Astrocyte (in vitro differentiated cells and primary cell): ENCODE measurements at regions not wholly inside any gene's neighbourhood (a gene's known extent, or its start where the extent isn't known, plus 50 kb on each side); places are given as distances from the start of the nearest gene placed in this dataset.

Experiments used
- DNase-seq: peaks from one replicate; pipeline ENCODE4 v3.0.0-alpha.2; 2010; ENCODE audit warnings: low read depth
- FAIRE-seq: peaks from 2 replicates; lab custom pipeline; 2011; peaks lifted over from hg19 to GRCh38; lab: Jason Lieb, UNC
- H2AFZ ChIP-seq: 2 replicates; pipeline ENCODE4 v1.6.0; 2012; ENCODE audit warnings: low read depth, low read length, inconsistent platforms
- H3K27ac ChIP-seq: 2 replicates; pipeline ENCODE4 v1.5.1; 2011; ENCODE audit warnings: low read depth, low read length, inconsistent platforms
- H3K27me3 ChIP-seq: 2 replicates; pipeline ENCODE4 v1.6.0; 2011; ENCODE audit warnings: low read length, inconsistent platforms; ENCODE audit not compliant: insufficient read depth
- H3K36me3 ChIP-seq: 2 replicates; pipeline ENCODE4 v1.5.1; 2011; ENCODE audit warnings: low read length, inconsistent platforms; ENCODE audit not compliant: insufficient read depth
- H3K4me1 ChIP-seq: 2 replicates; pipeline ENCODE4 v1.5.1; 2011; ENCODE audit warnings: low read length, inconsistent platforms; ENCODE audit not compliant: insufficient read depth
- H3K4me2 ChIP-seq: 2 replicates; pipeline ENCODE4 v1.6.0; 2012; ENCODE audit warnings: low read length, inconsistent platforms
- H3K4me3 ChIP-seq: 2 replicates; pipeline ENCODE4 v1.5.1; 2011; ENCODE audit warnings: low read depth, mild to moderate bottlenecking, low read length, inconsistent platforms; ENCODE audit not compliant: insufficient read depth
- H3K79me2 ChIP-seq: 2 replicates; pipeline ENCODE4 v1.6.0; 2012; ENCODE audit warnings: mild to moderate bottlenecking, low read length, inconsistent platforms; ENCODE audit not compliant: insufficient read depth
- H3K9ac ChIP-seq: 2 replicates; pipeline ENCODE4 v1.6.0; 2012; ENCODE audit warnings: mild to moderate bottlenecking, low read length, inconsistent platforms
- H3K9me3 ChIP-seq: 2 replicates; pipeline ENCODE4 v1.5.1; 2012; ENCODE audit warnings: low read depth, mild to moderate bottlenecking, low read length, inconsistent platforms; ENCODE audit not compliant: insufficient read depth
- H4K20me1 ChIP-seq: 2 replicates; pipeline ENCODE4 v1.6.0; 2012; ENCODE audit warnings: low read length, inconsistent platforms; ENCODE audit not compliant: insufficient read depth
- H3K27ac Mint-ChIP-seq: one replicate; pipeline ENCODE4 v1.8.0; 2021; ENCODE audit warnings: mild to moderate bottlenecking, mixed read lengths; ENCODE audit not compliant: unreplicated experiment
- H3K27me3 Mint-ChIP-seq: one replicate; pipeline ENCODE4 v1.8.0; 2021; ENCODE audit warnings: low read depth, mixed read lengths; ENCODE audit not compliant: unreplicated experiment
- H3K36me3 Mint-ChIP-seq: one replicate; pipeline ENCODE4 v1.8.0; 2021; ENCODE audit warnings: low read depth, mixed read lengths; ENCODE audit not compliant: unreplicated experiment
- H3K4me1 Mint-ChIP-seq: one replicate; pipeline ENCODE4 v1.8.0; 2021; ENCODE audit warnings: low read depth, mixed read lengths; ENCODE audit not compliant: unreplicated experiment
- H3K4me3 Mint-ChIP-seq: one replicate; pipeline ENCODE4 v1.8.0; 2021; ENCODE audit warnings: mild to moderate bottlenecking, moderate library complexity, mixed read lengths; ENCODE audit not compliant: unreplicated experiment
- H3K9me3 Mint-ChIP-seq: one replicate; pipeline ENCODE4 v1.8.0; 2021; ENCODE audit warnings: mild to moderate bottlenecking, mixed read lengths; ENCODE audit not compliant: unreplicated experiment
- CTCF ChIP-seq: IDR thresholded peaks from 2 replicates; pipeline ENCODE4 v1.5.1; 2011; ENCODE audit warnings: low read depth, mild to moderate bottlenecking, inconsistent platforms, low read length, moderate library complexity; ENCODE audit not compliant: insufficient read depth
- EZH2 ChIP-seq: IDR thresholded peaks from 2 replicates; pipeline ENCODE4 v1.6.1; 2012; ENCODE audit warnings: mild to moderate bottlenecking, low read length, inconsistent platforms; ENCODE audit not compliant: insufficient read depth

GRCh38 chr5:17005107-17005828 lies 69.2 kb upstream of the MYO10 start:
- H3K36me3 ChIP-seq, result no peaks in the 10 kb centered on the region
- no peaks in the 10 kb centered on the region for H3K9me3 ChIP-seq
- TF ChIP-seq CTCF (no peak), EZH2 (no peak)
- Mint-ChIP-seq H3K4me1 (peaks cover 13% of the 10 kb centered on the region), H3K27ac (no peak overlapping the region), H3K9me3 (no peaks in the 10 kb centered on the region), H3K27me3 (no peaks in the 10 kb centered on the region), H3K4me3 (no peak overlapping the region), H3K36me3 (peaks cover 2% of the 10 kb centered on the region)
- H3K4me3 ChIP-seq, result no peak overlapping the region
- no peaks in the 10 kb centered on the region for H3K27me3 ChIP-seq
- no peak for DNase-seq
- peak overlapping the region; percentile 28 for H3K4me2 ChIP-seq
- peak; percentile 93 for FAIRE-seq
- no peaks in the 10 kb centered on the region for H3K79me2 ChIP-seq
- H4K20me1 ChIP-seq, result no peaks in the 10 kb centered on the region
- peaks cover 20% of the 10 kb centered on the region for H3K4me1 ChIP-seq
- H3K9ac ChIP-seq, result no peak overlapping the region
- H2AFZ ChIP-seq, result no peak overlapping the region
- no peak overlapping the region for H3K27ac ChIP-seq

- peaks cover 2% of the 10 kb centered on the region for H3K4me1 Mint-ChIP-seq
- no peaks in the 10 kb centered on the region for H3K27me3 ChIP-seq
- H3K4me3 Mint-ChIP-seq, result no peak overlapping the region
- no peaks in the 10 kb centered on the region for H3K9me3 Mint-ChIP-seq
- no peak overlapping the region for H2AFZ ChIP-seq
- H3K4me1 ChIP-seq, result no peaks in the 10 kb centered on the region
- no peak overlapping the region for H3K9ac ChIP-seq
- H3K4me2 ChIP-seq, result no peak overlapping the region
- H3K27ac ChIP-seq, result no peak overlapping the region
- no peaks in the 10 kb centered on the region for H4K20me1 ChIP-seq
- H3K4me3 ChIP-seq, result no peak overlapping the region
- TF ChIP-seq EZH2, result no peak
- no peak for TF ChIP-seq CTCF
- no peaks in the 10 kb centered on the region for H3K79me2 ChIP-seq
- FAIRE-seq (no peak), DNase-seq (peak; percentile 43)
- no peaks in the 10 kb centered on the region for H3K36me3 ChIP-seq
- H3K27ac Mint-ChIP-seq, result peak overlapping the region; percentile 50
- no peaks in the 10 kb centered on the region for H3K27me3 Mint-ChIP-seq
- no peaks in the 10 kb centered on the region for H3K9me3 ChIP-seq
- no peaks in the 10 kb centered on the region for H3K36me3 Mint-ChIP-seq
Observed at GRCh38 chr5:17012289-17012688, 76.2 kb upstream of the MYO10 start.

- DNase-seq (no peak), FAIRE-seq (no peak)
- Histone ChIP-seq H3K4me1 (no peaks in the 10 kb centered on the region), H3K9ac (no peak overlapping the region), H3K27me3 (no peaks in the 10 kb centered on the region), H3K27ac (no peak overlapping the region), H4K20me1 (no peaks in the 10 kb centered on the region), H3K4me2 (no peak overlapping the region), H3K79me2 (no peaks in the 10 kb centered on the region), H3K9me3 (no peaks in the 10 kb centered on the region), H3K4me3 (no peak overlapping the region), H2AFZ (no peak overlapping the region), H3K36me3 (no peaks in the 10 kb centered on the region)
- H3K4me1 Mint-ChIP-seq, result peaks cover 2% of the 10 kb centered on the region
- no peaks in the 10 kb centered on the region for H3K36me3 Mint-ChIP-seq
- TF ChIP-seq CTCF, result no peak
- TF ChIP-seq EZH2, result no peak
- H3K9me3 Mint-ChIP-seq, result no peaks in the 10 kb centered on the region
- no peak overlapping the region for H3K27ac Mint-ChIP-seq
- no peak overlapping the region for H3K4me3 Mint-ChIP-seq
- H3K27me3 Mint-ChIP-seq, result no peaks in the 10 kb centered on the region
Observed at GRCh38 chr5:17014686-17015085, 78.6 kb upstream of the MYO10 start.
